Dermis blood vessel endothelial cell (primary cell): ENCODE measurements at regions not wholly inside any gene's neighbourhood (a gene's known extent, or its start where the extent isn't known, plus 50 kb on each side); places are given as distances from the start of the nearest gene placed in this dataset.

Experiments
- DNase-seq: peaks from one replicate; pipeline ENCODE4 v3.0.0; 2010

GRCh38 chr4:23241408-23241807 is 548.7 kb downstream of the GBA3 start:
- DNase-seq: no peak

DNA sequence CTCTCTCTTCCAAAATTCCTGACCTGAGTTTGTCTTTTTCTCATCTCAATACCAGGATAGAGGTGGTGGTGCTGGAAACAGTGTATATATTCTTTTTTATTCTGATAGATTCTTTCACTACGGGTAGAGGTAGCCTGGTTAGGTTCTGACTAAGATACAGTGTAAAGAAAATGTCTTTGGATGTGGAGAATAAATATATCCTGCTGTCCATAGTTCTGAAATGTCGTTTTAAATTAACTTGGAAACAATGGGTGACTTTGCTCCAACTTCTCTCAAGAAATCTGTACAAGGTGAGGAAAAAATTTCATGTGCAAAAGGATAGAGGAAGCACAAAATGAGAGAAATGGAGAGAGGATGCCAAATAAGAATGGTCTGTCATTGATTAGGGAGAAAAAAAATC is 546.1 kb downstream of the GBA3 start:
- DNase-seq: no peak

- no peak for DNase-seq
These were observed 545.0 kb downstream of the GBA3 start for GRCh38 chr4:23237771-23238170.

GRCh38 chr4:23235628-23236390 is 543.1 kb downstream of the GBA3 start:
- no peak for DNase-seq

DNA sequence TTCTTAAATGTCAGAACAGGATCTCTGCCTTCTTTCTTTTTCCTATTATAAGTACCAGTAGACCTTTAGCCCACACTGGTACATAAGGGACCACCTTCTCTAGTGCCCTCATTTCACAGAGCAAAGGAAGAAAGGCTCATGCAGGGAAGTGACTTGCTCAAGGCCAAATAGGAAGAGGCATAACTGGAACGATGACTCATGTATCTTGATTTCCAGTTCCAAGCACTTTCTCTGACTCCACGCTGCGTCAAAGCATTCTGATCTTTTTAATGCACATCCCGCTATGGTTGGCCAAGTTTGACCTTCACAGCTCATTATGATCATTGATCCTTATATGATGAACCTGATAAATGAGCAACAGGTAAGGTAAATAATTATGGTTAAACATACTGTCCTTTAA is 542.0 kb downstream of the GBA3 start:
- no peak for DNase-seq

- DNase-seq: no peak
These were observed 541.3 kb downstream of the GBA3 start for GRCh38 chr4:23234018-23234417.

DNA sequence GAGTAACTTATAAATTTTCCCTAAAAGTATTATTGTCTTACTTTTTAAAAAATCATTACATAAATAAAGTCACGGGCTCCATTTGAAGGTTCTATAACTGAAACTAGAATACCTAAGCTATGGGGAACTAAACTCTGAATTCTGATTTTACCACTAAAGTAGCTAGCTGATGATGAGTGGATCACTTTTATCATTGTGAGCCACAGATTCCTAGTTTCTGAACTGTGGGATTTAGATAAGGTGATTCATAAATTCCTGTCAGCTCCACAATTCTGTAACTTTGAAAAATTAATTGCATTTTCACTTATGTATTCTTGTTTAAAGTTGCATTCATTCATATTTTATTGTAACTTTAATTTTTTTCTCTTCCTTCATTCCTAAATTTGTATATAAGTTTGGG is 540.9 kb downstream of the GBA3 start:
- no peak for DNase-seq

DNA sequence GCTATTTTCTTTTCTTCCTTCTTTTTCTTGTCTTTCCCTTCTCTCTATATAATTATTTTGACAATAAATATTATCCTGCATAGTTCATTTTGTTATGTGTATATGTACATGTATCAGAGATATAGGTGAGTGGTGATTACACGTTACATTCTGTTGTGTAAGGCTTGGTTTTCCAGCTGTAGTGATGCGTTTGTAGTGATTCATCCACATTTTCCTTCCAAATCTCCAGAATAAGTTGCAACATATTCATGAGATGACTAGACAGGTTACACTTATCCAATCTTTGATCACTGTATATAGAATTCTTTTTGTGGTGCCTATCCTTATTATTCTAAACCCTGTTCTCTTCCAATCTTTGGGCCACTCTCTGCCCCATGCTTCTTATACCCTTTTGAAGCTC is 540.2 kb downstream of the GBA3 start:
- DNase-seq: no peak

DNA sequence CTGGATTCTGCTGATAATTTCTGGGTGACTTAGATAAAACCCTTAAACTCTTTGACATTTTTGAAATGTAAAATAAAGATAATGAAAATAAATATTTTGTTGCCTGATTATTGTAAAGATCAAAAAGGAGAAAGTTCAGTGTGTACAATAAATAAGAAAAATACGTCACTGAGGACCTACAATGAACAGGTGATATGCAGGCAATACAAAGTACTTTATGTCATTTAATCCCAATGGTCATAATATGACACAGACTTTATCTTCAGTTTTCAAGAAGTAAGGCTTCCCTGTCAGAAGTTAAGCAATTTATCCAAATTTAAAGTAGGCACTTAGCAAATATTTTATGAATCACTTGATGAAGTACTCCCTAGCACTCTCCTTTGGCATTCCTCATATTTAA is 532.8 kb downstream of the GBA3 start:
- DNase-seq: no peak

DNA sequence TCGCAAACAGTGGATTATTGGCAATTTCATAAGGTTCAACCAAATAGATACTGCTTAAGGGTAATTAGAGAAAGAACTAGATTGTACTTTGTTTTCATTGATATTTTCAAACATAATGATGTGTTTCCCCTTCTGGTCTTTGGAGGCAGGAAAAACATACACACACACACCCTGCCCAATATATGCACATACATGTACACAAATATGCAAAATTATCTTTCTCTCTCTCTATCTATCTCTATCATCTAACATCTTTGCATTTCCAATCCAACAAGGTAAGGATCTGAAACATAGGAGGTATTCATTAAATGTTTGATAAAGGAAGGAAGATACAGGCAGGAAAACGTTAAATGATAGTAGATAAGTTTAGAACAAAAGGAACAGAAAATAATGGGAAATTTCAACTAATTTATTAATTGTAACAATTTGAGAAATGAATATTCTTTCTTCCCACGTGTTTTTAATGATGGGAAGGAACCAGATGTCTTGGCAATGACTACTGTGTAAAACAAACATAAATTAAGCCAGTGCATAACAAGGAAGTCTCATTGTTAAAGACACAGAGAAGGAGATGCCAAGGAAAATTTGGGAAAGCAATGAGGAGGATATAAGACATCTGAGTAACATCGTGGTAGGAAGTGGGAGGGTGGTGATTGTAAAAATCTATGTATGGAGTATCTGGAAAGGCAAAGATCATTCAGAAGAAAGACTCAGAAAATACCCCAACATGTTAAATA is 532.1 kb downstream of the GBA3 start:
- no peak for DNase-seq

DNA sequence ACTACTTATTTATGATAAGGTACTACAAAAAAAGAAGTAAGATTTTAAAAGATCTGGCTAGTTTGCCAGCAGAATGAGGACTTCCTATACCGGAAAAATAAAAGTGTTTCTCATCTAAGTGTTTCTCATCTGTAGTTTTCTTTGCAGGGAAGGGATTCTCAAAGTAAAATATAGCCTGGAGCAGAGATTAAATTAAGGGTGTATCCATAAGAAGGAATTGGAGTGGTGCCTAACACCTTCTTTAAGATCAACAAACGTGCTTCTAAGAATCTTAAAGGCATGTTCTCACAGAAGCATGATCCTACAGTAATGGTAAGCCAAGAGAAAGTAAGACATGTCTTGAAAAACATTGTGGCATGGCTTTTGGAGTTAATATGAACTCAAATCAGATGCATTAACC is 528.2 kb downstream of the GBA3 start:
- DNase-seq: no peak

GRCh38 chr4:23219779-23220408 is 527.2 kb downstream of the GBA3 start:
- no peak for DNase-seq

GRCh38 chr4:23213198-23213597 is 520.5 kb downstream of the GBA3 start:
- DNase-seq: no peak

- DNase-seq: no peak
These were observed 519.8 kb downstream of the GBA3 start for GRCh38 chr4:23212558-23212957.

- no peak for DNase-seq
These were observed 514.3 kb downstream of the GBA3 start for GRCh38 chr4:23207059-23207458.

- DNase-seq: no peak
These were observed 510.0 kb downstream of the GBA3 start for GRCh38 chr4:23202712-23203247.

GRCh38 chr4:23194751-23195150 is 502.0 kb downstream of the GBA3 start:
- no peak for DNase-seq

DNA sequence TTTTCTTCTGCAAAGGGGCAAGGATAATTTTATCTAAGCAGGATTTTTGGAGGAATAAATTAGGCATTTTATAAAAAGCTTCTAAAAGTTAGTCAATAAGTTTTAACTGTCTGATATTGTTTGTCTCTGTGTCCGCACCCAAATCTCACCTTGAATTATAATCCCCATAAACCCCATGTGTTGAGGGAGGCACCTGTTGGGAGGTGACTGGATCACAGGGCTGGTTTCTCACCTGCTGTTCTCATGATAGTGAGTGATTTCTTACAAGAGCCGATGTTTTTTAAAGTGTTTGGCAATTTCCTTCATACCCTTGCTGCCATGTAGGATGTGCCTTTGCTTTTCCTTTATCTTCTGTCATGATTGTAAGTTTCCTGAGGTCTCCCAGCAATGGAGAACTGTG is 481.4 kb downstream of the GBA3 start:
- no peak for DNase-seq

GRCh38 chr4:23171976-23172375 is 479.2 kb downstream of the GBA3 start:
- DNase-seq: no peak

GRCh38 chr4:23169608-23170311 is 477.0 kb downstream of the GBA3 start:
- no peak for DNase-seq

- DNase-seq: no peak
These were observed 474.2 kb downstream of the GBA3 start for GRCh38 chr4:23166919-23167318.

- DNase-seq: no peak
These were observed 473.7 kb downstream of the GBA3 start for GRCh38 chr4:23166407-23166806.

- no peak for DNase-seq
These were observed 472.9 kb downstream of the GBA3 start for GRCh38 chr4:23165669-23166068.
